ENCODE measurements at regions not wholly inside any gene's neighbourhood (a gene's known extent, or its start where the extent isn't known, plus 50 kb on each side); places are given as distances from the start of the nearest gene placed in this dataset.

- TF ChIP-seq CTCF (IDR thresholded peaks at IDR 0.05) (no peak), POLR2A (IDR thresholded peaks at IDR 0.05) (no peak)
These were observed 288.5 kb downstream of the FBXW7 start for GRCh38 chr4:152247271-152247975.

Data from vagina (tissue), 2 donors.